Stimulated activated CD8-positive, alpha-beta memory T cell treated with anti-CD3 and anti-CD28 coated beads, Interleukin-2, amount 100 ng/mL, for 48 hours (primary cell): ENCODE measurements at regions not wholly inside any gene's neighbourhood (a gene's known extent, or its start where the extent isn't known, plus 50 kb on each side); places are given as distances from the start of the nearest gene placed in this dataset.

Experiments
- DNase-seq, 2 donors: peaks; one replicate each; pipeline ENCODE4 v3.0.0-alpha.2; 2020; ENCODE audit warnings: low read depth in 2 of 2

DNA sequence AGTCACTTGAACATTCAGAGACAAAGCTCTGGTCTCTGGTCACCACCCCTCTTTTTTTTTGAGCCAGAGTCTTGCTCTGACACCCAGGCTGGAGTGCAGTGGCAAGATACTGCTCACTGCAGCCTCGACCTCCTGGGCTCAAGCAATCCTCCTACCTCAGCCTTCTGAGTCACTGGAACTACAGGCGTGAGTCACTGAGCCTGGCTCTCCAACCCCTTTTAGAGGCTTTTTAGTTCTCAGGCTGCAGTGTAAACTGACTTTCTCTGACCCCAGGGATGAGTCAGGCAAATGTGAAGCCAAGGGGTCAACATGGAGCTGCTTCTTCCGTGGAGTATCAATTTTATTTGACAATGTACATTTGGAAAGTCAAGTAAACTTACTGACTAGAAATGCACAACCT, 229.2 kb downstream of the PTTG2 start:
- peak in 1 of 2 donors; percentile 13 for DNase-seq

DNA sequence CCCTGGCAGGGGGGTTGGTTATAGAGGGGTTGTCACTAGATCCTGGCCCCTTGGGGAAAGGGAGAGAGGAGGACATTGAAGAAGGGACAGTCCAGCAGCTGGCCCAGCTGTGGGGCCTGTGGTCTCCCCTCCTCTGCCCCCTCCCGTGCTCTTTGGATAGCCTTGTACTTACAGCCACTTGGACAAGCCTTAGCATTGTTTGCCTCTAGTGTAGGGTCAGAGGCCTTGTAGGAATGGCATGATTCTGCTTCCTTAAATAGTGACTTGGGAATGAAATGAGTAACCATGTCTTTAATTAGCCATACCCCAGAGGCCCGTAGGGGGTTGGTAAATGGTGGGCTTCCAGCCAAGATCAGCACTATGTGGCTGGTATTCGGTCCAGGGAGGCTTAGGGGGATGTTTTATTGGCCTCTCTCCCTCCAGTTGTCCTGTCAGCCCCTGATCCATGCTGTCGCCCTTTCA, 230.6 kb downstream of the PTTG2 start:
- no peak for DNase-seq

- DNase-seq: no peak
Measured at GRCh38 chr4:38192516-38192915, 232.3 kb downstream of the PTTG2 start.

- DNase-seq: no peak
Measured at GRCh38 chr4:38193236-38193863, 233.2 kb downstream of the PTTG2 start.

- DNase-seq: no peak
Measured at GRCh38 chr4:38194047-38194602, 233.9 kb downstream of the PTTG2 start.

- DNase-seq: no peak
Measured at GRCh38 chr4:38195486-38195885, 235.3 kb downstream of the PTTG2 start.

GRCh38 chr4:38195911-38196310, 235.7 kb downstream of the PTTG2 start:
- no peak for DNase-seq

DNA sequence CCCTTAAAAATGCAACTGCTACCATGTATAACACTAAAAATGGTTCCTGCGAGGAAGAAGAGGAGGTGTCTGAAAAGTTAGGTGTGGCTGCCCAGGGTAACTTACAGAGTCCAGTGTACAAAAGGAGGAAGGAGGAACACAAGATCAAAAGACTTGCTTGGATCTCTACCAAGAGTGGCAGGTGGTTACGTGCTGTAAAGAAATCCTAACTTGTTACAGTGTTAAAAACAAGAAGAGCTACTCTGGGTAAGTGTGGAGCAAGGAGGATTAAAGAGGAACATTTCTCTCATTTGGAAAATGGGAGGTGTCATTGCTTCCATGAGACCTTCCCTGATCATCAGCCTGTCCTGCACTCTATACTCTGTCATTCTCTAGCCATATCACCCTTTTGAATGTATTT, 242.0 kb downstream of the PTTG2 start:
- DNase-seq: no peak

DNA sequence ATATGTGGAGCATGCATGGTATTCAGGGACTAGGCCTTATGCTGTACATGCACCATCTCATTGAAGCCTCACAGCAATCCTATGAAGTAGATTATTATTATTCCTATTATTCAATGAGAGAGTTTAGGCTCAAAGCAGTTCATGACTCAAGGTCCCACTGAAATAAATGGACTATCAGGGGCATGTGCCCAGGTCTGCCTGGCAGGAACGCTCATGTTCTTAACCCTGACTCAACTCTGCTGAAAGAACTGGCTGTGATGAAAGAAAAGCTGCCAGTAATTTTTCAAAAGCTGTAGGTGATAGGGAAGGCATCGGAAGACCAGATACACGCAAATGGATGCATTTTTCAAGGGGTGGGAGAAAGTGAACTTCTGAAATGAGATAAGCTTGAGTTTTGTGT, 243.4 kb downstream of the PTTG2 start:
- no peak for DNase-seq

- DNase-seq: no peak
Measured at GRCh38 chr4:38204339-38205035, 244.3 kb downstream of the PTTG2 start.

DNA sequence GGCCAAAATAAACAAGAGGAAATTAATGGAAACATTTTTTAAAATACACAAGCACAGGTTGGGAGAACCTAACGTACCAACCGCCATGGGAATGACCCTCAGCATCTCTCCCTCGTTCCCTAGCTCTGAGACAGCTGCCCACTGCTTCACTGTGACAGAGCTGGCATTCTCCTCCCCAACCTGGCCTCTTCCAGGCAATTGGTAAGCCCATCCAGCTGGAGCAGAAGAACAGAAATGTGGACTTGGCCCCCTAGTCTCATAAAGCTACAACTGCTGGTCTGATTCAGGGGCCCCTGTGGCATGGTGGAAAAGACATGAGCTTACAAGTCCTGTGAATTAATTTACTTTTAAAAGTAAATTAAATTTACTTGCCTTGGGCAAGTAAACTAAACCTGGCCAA, 245.1 kb downstream of the PTTG2 start:
- no peak for DNase-seq

DNA sequence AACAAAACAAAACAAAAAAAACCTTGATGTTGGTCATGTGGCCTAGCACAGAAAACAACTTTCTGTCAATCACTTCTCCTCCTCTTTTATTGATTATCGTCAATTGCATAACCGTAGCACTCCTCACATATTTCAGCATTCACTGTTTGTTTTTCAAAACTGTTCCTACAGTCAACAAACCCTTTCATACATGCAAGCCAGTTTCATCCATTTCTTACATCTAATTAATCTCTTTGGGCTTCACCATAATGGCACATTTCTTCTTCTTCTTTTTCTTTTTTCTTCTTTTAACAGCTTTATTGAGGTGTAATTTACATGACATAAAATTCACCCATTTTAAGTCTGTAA, 246.9 kb downstream of the PTTG2 start:
- DNase-seq: no peak

DNA sequence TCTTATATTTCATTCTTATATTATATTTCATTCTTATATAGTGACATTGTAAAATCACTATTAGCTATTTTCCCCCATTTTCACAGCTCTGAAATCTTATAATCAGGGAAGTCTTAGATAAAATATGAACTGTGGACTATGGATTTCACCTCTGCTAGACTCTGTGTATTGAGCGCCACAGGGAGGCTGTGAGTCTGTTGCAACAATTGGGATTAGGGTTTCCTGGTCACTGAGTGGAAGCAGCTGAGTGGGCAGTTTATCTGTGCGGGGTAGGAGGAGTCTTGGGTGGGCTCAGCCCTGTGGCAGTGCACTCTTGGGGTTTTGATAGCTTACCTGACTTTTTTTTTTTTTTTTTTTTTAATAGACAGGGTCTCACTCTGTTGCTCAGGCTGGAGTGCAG, 249.5 kb downstream of the PTTG2 start:
- DNase-seq: no peak

GRCh38 chr4:38210396-38211114, 250.4 kb downstream of the PTTG2 start:
- no peak for DNase-seq

GRCh38 chr4:38211885-38212284, 251.7 kb downstream of the PTTG2 start:
- DNase-seq: no peak

- no peak for DNase-seq
Measured at GRCh38 chr4:38213083-38213805, 253.0 kb downstream of the PTTG2 start.

DNA sequence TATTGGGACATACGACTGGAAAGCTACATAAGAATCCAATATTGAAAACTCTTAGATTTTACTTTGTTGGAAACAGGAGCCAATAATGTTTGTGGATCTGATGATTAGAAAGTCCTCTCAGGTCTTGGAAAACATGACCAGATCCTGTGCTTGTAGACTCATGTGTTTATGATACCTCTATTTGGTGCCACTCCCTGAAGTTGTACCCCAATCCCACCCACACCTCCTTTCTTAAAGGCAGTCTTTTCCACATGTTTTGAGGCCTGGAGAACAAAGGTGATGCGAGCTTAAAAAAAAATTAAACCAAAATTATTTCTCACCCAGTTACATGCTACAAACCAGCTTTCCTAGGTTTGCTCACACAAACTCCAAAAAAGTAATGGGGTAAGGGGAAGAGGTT, 262.7 kb downstream of the PTTG2 start:
- DNase-seq: no peak

- no peak for DNase-seq
Measured at GRCh38 chr4:38223306-38223705, 263.1 kb downstream of the PTTG2 start.

GRCh38 chr4:38223782-38224236, 263.6 kb downstream of the PTTG2 start:
- DNase-seq: no peak

GRCh38 chr4:38224850-38225249, 264.7 kb downstream of the PTTG2 start:
- no peak for DNase-seq

DNA sequence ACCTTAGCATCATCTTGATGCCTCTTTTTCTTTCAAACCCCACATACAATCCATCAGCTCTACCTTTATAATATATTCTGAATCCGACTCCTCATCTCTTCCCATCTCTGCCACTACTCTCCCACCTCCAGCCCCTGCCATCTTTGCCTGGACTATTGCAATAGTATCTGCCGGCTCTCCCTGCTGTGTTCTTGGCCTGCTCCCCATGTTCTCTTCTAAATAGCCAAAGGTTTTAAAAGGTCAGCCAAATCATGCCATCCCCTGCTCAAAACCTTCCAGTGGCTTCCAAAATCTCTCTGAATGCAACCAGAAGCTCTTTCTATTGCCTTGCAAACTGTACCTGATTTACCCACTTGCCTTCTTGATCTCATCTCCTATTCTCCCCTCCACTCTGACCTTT, 266.0 kb downstream of the PTTG2 start:
- DNase-seq: no peak
